IPS-NIHi7 (cell line): ENCODE measurements at regions not wholly inside any gene's neighbourhood (a gene's known extent, or its start where the extent isn't known, plus 50 kb on each side); places are given as distances from the start of the nearest gene placed in this dataset.

Experiments
- DNase-seq: peaks from one replicate; pipeline ENCODE4 v3.0.0; 2012; ENCODE audit warnings: mixed read lengths; ENCODE audit errors: extremely low spot score

DNA sequence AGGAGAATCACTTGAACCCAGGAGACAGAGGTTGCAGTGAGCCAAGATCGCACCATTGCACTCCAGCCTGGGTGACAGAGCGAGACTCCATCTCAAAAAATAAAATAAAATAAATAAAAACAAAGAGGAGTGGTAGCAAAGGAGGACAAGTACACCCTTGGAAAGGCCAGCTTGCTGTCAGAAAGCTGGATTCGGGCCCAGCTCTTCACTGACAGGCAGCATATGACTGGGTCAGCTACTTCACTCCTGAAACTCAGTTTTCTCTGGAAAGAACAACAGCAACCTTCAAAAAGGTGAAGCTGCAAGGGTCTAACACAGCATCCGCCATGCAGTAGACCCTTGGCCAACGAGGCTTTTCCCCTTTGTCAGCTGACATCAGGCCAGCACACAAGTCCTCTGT is 156.0 kb upstream of the TIAM1 start:
- DNase-seq = no peak

GRCh38 chr21:31498985-31499384 is 154.9 kb upstream of the TIAM1 start:
- peak; percentile 58 for DNase-seq

- no peak for DNase-seq
Measured at GRCh38 chr21:31497914-31498313, 153.9 kb upstream of the TIAM1 start.

- DNase-seq = no peak
Measured at GRCh38 chr21:31493350-31493880, 149.4 kb upstream of the TIAM1 start.

GRCh38 chr21:31491617-31492016 is 147.6 kb upstream of the TIAM1 start:
- DNase-seq = no peak

GRCh38 chr21:31490443-31490842 is 146.4 kb upstream of the TIAM1 start:
- DNase-seq = peak; percentile 31

DNA sequence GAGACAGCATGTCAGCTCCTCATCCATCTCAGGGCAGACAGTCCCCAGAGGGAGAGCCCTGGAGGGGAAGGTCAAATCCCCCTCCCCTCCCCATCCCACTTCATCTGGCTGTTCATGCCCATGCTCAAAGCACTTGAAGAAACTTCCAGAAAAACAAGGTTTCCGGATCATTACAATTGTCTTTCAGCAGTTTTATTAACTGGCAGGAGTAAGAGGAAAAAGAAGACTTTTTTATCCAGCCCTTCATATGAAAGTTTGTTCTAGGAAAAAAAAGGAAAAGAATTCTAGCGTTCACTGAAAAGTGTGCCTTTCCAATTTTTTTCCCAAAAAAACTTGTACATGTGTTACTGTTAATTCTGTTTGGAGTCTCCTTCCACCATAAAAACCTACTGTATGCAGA is 145.7 kb upstream of the TIAM1 start:
- DNase-seq = no peak

GRCh38 chr21:31489014-31489413 is 145.0 kb upstream of the TIAM1 start:
- no peak for DNase-seq

DNA sequence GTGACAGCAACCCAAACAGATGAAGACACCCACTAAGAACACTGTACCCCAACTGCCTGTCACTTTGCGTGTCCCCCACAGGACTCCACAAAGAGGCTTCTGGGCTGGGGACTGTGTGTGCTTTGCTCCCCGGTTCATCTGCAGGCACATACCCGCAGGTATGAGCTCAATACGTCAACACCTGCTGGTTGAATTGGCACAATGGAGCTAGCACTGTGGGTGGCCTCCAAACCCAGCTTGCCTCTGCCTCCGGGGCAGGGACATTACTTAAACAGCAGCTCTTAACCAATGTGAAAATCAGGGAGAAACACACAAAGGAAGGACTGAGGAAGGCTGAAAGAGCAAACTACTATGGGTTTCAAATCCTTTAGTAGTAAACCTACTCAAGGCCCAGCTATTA is 140.2 kb upstream of the TIAM1 start:
- no peak for DNase-seq

GRCh38 chr21:31483146-31483545 is 139.1 kb upstream of the TIAM1 start:
- no peak for DNase-seq

- DNase-seq = no peak
Measured at GRCh38 chr21:31482460-31482859, 138.4 kb upstream of the TIAM1 start.

DNA sequence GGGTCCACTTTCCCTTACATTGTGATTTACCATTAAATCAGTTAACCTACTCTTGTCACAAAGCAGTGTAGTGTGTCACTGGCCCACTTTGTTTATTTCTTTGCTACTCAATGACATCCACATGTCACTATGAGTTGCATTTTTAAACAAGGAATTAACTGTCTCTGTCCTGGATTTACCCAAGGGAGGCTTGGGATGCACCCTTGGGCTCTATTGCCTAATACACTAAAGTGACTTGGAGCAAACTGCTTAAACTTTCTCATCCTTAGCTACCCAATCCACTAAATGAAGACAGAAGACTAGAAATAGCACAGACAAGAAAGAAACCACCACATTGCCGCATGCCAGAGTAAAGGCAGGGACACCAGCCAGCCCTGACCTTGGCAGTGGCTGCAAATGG is 136.2 kb upstream of the TIAM1 start:
- no peak for DNase-seq

DNA sequence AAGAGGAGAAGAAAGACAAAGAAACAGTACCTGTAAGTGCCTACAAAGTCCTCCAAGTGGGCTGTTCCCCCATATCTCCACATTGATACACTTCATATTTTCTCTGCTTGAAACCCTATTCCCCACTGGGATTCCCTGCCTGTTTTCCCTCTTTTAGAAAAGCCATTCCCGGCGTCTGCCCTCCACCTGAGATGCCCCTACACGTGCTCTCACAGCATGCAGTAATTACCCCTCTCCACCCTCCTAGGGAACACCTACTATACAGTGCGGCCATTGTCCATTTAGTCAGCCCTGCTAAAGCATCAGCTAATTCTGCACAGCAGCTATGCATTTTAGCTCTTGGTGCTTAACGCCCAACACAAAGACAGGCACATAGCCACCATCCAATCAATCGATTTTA is 135.7 kb upstream of the TIAM1 start:
- no peak for DNase-seq

- DNase-seq = no peak
Measured at GRCh38 chr21:31479222-31479621, 135.2 kb upstream of the TIAM1 start.

DNA sequence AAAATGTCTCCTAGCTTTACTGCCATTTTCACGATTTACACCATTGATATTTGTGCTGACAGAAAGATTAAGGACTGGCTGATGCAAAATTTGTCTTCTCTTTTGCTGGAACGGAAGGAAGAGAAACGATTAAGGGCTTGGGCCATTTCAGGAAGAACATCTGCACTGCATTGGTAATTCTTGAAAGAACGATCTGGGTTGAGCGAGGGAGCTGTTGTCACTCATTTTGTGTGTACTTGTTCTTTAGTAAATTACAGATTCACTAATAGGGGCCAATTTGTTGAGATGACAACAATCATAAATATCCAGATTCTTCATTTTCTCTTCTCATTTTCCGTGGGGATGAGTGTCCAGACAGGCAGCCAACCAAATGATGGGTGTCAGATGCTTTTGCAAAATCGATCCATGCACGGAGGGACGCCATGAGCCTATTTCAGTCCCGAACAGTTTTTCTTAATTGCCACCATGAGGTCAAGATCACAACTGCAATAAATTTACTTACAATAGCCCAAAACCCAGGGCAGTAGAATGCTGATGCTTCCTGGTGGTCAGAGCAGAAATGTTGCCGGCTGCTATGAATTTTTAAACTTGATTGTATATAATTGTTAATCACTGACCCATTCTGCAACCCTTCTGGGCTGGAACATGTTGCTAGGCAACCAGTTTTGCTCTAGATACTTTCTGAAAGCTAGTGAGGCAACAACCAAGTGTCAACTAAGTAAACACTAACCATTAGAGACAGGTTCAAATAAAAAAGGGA is 132.4 kb upstream of the TIAM1 start:
- no peak for DNase-seq

GRCh38 chr21:31475223-31475622 is 131.2 kb upstream of the TIAM1 start:
- no peak for DNase-seq

GRCh38 chr21:31473685-31474345 is 129.8 kb upstream of the TIAM1 start:
- DNase-seq = no peak

- no peak for DNase-seq
Measured at GRCh38 chr21:31471865-31472264, 127.8 kb upstream of the TIAM1 start.

- DNase-seq = peak; percentile 38
Measured at GRCh38 chr21:31470896-31471694, 127.0 kb upstream of the TIAM1 start.

DNA sequence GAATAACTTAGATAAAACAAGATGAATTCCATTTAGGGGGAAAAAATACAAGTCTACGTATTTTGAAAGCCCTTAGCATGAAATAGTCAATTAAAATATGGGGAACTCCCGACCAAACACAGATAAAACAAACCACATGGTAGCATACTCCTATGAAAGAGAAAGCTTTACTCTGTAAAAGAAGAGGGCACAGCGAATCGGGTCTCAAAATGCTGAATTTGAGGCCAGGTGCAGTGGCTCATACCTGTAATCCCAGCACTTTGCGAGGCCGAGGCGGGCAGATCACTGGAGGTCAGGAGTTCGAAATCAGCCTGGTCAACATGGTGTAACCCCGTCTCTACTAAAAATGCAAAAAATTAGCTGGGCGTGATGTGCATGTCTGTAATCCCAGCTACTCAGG is 116.9 kb upstream of the TIAM1 start:
- DNase-seq = no peak

DNA sequence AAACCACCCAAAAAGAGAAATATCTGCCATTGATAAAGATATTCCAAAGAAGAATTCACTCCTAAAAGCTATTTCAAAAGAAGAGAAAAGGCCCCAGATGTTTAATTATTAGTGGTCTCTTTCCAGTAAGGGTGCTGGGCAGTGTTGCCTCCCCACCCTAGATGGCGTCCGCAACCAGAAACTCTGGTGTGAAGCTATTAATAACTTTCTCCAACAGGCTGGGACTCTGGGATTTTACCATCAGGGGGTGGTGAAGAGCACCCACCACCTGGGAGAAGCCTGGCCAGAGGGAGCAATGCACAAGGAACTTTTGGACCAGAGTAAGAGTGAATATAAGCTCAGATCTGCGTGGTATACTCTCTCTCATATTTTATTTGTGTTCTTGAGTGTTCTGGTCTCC is 115.4 kb upstream of the TIAM1 start:
- peak; percentile 61 for DNase-seq

GRCh38 chr21:31457675-31458074 is 113.6 kb upstream of the TIAM1 start:
- DNase-seq = peak; percentile 67
